ENCODE measurements at regions not wholly inside any gene's neighbourhood (a gene's known extent, or its start where the extent isn't known, plus 50 kb on each side); places are given as distances from the start of the nearest gene placed in this dataset.

GRCh38 chr3:88677298-88677697 lies 430.1 kb upstream of the EPHA3 start:
- no peaks in the 10 kb centered on the region for H3K27me3 ChIP-seq (ENCODE audit: low read depth)
- TF ChIP-seq, protein P1, sequence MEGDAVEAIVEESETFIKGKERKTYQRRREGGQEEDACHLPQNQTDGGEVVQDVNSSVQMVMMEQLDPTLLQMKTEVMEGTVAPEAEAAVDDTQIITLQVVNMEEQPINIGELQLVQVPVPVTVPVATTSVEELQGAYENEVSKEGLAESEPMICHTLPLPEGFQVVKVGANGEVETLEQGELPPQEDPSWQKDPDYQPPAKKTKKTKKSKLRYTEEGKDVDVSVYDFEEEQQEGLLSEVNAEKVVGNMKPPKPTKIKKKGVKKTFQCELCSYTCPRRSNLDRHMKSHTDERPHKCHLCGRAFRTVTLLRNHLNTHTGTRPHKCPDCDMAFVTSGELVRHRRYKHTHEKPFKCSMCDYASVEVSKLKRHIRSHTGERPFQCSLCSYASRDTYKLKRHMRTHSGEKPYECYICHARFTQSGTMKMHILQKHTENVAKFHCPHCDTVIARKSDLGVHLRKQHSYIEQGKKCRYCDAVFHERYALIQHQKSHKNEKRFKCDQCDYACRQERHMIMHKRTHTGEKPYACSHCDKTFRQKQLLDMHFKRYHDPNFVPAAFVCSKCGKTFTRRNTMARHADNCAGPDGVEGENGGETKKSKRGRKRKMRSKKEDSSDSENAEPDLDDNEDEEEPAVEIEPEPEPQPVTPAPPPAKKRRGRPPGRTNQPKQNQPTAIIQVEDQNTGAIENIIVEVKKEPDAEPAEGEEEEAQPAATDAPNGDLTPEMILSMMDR (IDR thresholded peaks at IDR 0.05; ENCODE audit: borderline replicate concordance), result no peak
- H3K36me3 ChIP-seq, result no peaks in the 10 kb centered on the region
- peaks cover 6% of the 10 kb centered on the region for H3K9me3 ChIP-seq (replicated peaks)
- DNase-seq, result no peak
- H3K4me3 ChIP-seq, result no peak overlapping the region
- H3K27ac ChIP-seq (replicated peaks), result no peak overlapping the region
- no peaks in the 10 kb centered on the region for H3K4me1 ChIP-seq
- intact Hi-C loops (cut with micrococcal nuclease), result no loop called here

GRCh38 chr3:88678747-88679146 lies 428.7 kb upstream of the EPHA3 start:
- H3K27me3 ChIP-seq (ENCODE audit: low read depth), result no peaks in the 10 kb centered on the region
- intact Hi-C loops (cut with micrococcal nuclease), result no loop called here
- H3K9me3 ChIP-seq (replicated peaks), result peaks cover 6% of the 10 kb centered on the region
- TF ChIP-seq, protein P1 (IDR thresholded peaks at IDR 0.05; ENCODE audit: borderline replicate concordance), result no peak
- H3K4me1 ChIP-seq, result no peaks in the 10 kb centered on the region
- DNase-seq, result no peak
- no peaks in the 10 kb centered on the region for H3K36me3 ChIP-seq
- no peak overlapping the region for H3K4me3 ChIP-seq
- H3K27ac ChIP-seq (replicated peaks), result no peak overlapping the region

DNA sequence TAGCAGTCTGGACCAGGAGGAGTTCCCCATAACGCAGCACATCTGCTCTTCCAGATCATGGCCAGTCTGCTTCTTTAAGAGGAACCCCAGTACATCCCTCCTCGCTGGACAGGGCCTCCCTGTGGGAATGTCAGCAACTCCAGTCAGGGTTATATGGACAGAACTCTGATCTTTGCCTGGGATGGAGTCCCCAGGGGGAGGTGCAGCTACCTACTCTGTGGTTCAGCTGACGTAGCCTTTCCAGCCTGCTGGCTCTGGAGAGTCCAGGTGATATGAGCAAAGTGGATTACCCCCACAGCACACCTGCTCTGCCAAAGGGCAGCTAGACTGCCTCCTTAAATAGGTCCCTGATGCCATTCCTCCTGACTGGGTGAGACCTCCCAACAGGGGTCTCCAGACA lies 417.1 kb upstream of the EPHA3 start:
- Histone ChIP-seq H3K4me1 (no peaks in the 10 kb centered on the region), H3K9me3 (replicated peaks) (no peaks in the 10 kb centered on the region), H3K4me3 (no peak overlapping the region), H3K27ac (replicated peaks) (no peak overlapping the region), H3K27me3 (ENCODE audit: low read depth) (no peaks in the 10 kb centered on the region), H3K36me3 (no peaks in the 10 kb centered on the region)
- TF ChIP-seq, protein P1 (IDR thresholded peaks at IDR 0.05; ENCODE audit: borderline replicate concordance), result no peak
- intact Hi-C loops (cut with micrococcal nuclease), result no loop called here
- DNase-seq, result no peak

- H3K27me3 ChIP-seq (ENCODE audit: low read depth), result no peaks in the 10 kb centered on the region
- TF ChIP-seq, protein P1 (IDR thresholded peaks at IDR 0.05; ENCODE audit: borderline replicate concordance), result no peak
- no peaks in the 10 kb centered on the region for H3K9me3 ChIP-seq (replicated peaks)
- H3K27ac ChIP-seq (replicated peaks), result no peak overlapping the region
- no peaks in the 10 kb centered on the region for H3K36me3 ChIP-seq
- no peak for DNase-seq
- intact Hi-C loops (cut with micrococcal nuclease), result no loop called here
- H3K4me1 ChIP-seq, result no peaks in the 10 kb centered on the region
- H3K4me3 ChIP-seq, result no peak overlapping the region
These were observed 416.3 kb upstream of the EPHA3 start for GRCh38 chr3:88691081-88691480.

GRCh38 chr3:88703501-88704059 lies 403.8 kb upstream of the EPHA3 start:
- DNase-seq, result no peak
- H3K27me3 ChIP-seq (ENCODE audit: low read depth), result no peaks in the 10 kb centered on the region
- TF ChIP-seq, protein P1 (IDR thresholded peaks at IDR 0.05; ENCODE audit: borderline replicate concordance), result no peak
- no peak overlapping the region for H3K4me3 ChIP-seq
- no peak overlapping the region for H3K27ac ChIP-seq (replicated peaks)
- intact Hi-C loops (cut with micrococcal nuclease), result no loop called here
- no peaks in the 10 kb centered on the region for H3K9me3 ChIP-seq (replicated peaks)
- no peaks in the 10 kb centered on the region for H3K4me1 ChIP-seq
- H3K36me3 ChIP-seq, result no peaks in the 10 kb centered on the region
